Upper lobe of left lung (tissue), 4 donors: ENCODE measurements at regions not wholly inside any gene's neighbourhood (a gene's known extent, or its start where the extent isn't known, plus 50 kb on each side); places are given as distances from the start of the nearest gene placed in this dataset.

Experiments
- POLR2A ChIP-seq, 4 donors: fragments of 450-650 bp; IDR thresholded peaks; one replicate each; pipeline ENCODE4 v1.5.1; 2016 to 2017; ENCODE audit warnings: antibody characterized with exemption in 4 of 4, mild to moderate bottlenecking in 2 of 4
- TF ChIP-seq, protein P1 (sequence below), 6 experiments: fragments of 450-650 bp in 4 of 6; fragments of 200-600 bp in 2 of 6; sonication (generic) in 2 of 6; IDR thresholded peaks; one replicate each; pipeline ENCODE4 v1.5.1; 2016 to 2019; ENCODE audit warnings: antibody characterized with exemption in 6 of 6

DNA sequence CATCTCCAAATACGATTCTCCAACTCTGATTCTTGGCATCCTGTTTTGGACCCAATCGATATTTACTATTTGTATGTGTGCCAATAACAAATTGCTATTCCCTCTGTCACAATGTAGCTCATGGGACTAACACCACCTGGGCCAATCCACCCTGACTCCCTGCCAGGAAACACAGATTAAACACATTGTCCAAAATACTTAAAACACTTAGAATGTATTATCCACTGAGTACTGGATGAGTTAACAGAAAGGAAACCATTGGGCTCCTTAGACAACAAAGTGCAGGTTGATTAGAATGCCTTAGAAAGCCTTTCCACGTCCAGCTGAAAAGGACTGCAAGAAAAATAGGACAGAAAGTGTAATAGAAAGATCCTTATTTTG lies 79.4 kb upstream of the ARHGAP28 start:
- TF ChIP-seq, protein P1, sequence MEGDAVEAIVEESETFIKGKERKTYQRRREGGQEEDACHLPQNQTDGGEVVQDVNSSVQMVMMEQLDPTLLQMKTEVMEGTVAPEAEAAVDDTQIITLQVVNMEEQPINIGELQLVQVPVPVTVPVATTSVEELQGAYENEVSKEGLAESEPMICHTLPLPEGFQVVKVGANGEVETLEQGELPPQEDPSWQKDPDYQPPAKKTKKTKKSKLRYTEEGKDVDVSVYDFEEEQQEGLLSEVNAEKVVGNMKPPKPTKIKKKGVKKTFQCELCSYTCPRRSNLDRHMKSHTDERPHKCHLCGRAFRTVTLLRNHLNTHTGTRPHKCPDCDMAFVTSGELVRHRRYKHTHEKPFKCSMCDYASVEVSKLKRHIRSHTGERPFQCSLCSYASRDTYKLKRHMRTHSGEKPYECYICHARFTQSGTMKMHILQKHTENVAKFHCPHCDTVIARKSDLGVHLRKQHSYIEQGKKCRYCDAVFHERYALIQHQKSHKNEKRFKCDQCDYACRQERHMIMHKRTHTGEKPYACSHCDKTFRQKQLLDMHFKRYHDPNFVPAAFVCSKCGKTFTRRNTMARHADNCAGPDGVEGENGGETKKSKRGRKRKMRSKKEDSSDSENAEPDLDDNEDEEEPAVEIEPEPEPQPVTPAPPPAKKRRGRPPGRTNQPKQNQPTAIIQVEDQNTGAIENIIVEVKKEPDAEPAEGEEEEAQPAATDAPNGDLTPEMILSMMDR (IDR thresholded peaks at IDR 0.05), result no peak
- no peak for TF ChIP-seq POLR2A (IDR thresholded peaks at IDR 0.05)
